CD4-positive, alpha-beta T cell treated with Interleukin-17A for 1 hour (primary cell): ENCODE measurements at regions not wholly inside any gene's neighbourhood (a gene's known extent, or its start where the extent isn't known, plus 50 kb on each side); places are given as distances from the start of the nearest gene placed in this dataset.

ENCODE experiments used
- DNase-seq: peaks from one replicate; pipeline ENCODE4 v3.0.0-alpha.2; 2020

GRCh38 chr9:126275386-126276001 lies 51.1 kb upstream of the MVB12B start:
- DNase-seq, result no peak

- no peak for DNase-seq
Measured at GRCh38 chr9:126276056-126276728, 50.4 kb upstream of the MVB12B start.
